Trophoblast cell (in vitro differentiated cells and primary cell): ENCODE measurements at regions not wholly inside any gene's neighbourhood (a gene's known extent, or its start where the extent isn't known, plus 50 kb on each side); places are given as distances from the start of the nearest gene placed in this dataset.

ENCODE experiments used
- DNase-seq, 2 donors: peaks; one replicate each; pipeline ENCODE4 v3.0.0-alpha.2; 2016
- H2AFZ ChIP-seq: 2 replicates; pipeline ENCODE4 v1.6.1; 2013; ENCODE audit warnings: low read length, moderate library complexity, mild to moderate bottlenecking; ENCODE audit not compliant: insufficient read depth, poor library complexity
- H2AK5ac ChIP-seq: 2 replicates; pipeline ENCODE4 v1.6.1; 2013; ENCODE audit warnings: mild to moderate bottlenecking, low read length
- H2BK120ac ChIP-seq: 2 replicates; pipeline ENCODE4 v1.6.1; 2013; ENCODE audit warnings: low read length, mild to moderate bottlenecking, moderate library complexity; ENCODE audit not compliant: insufficient read depth, poor library complexity
- H2BK12ac ChIP-seq: 2 replicates; pipeline ENCODE4 v1.6.1; 2013; ENCODE audit warnings: mild to moderate bottlenecking, low read length, moderate library complexity
- H2BK5ac ChIP-seq: 2 replicates; pipeline ENCODE4 v1.6.1; 2013; ENCODE audit warnings: low read length, low read depth, moderate library complexity, mild to moderate bottlenecking; ENCODE audit not compliant: poor library complexity
- H3K14ac ChIP-seq: 2 replicates; pipeline ENCODE4 v1.6.1; 2013; ENCODE audit warnings: mild to moderate bottlenecking, low read length
- H3K18ac ChIP-seq: 2 replicates; pipeline ENCODE4 v1.6.1; 2013; ENCODE audit warnings: mild to moderate bottlenecking, low read length
- H3K23ac ChIP-seq: 2 replicates; pipeline ENCODE4 v1.6.1; 2013; ENCODE audit warnings: low read length
- H3K27ac ChIP-seq: 2 replicates; pipeline ENCODE4 v1.5.1; 2013; ENCODE audit warnings: low read depth, mild to moderate bottlenecking, inconsistent platforms, low read length, moderate library complexity
- H3K27me3 ChIP-seq: 2 replicates; pipeline ENCODE4 v1.6.1; 2013; ENCODE audit warnings: inconsistent platforms, mild to moderate bottlenecking, low read length, moderate library complexity; ENCODE audit not compliant: insufficient read depth
- H3K36me3 ChIP-seq, 2 experiments: 1 replicate in 1 of 2; 2 replicates in 1 of 2; pipeline ENCODE4 v1.6.1; 2013; ENCODE audit warnings: low read length in 2 of 2, mild to moderate bottlenecking in 2 of 2, moderate library complexity in 1 of 2; ENCODE audit not compliant: insufficient read depth in 2 of 2, control insufficient read depth in 1 of 2
- H3K4ac ChIP-seq: 2 replicates; pipeline ENCODE4 v1.6.1; 2013; ENCODE audit warnings: low read depth, mild to moderate bottlenecking, low read length, moderate library complexity
- H3K4me1 ChIP-seq, 2 experiments: 1 replicate in 1 of 2; 2 replicates in 1 of 2; pipeline ENCODE4 v1.6.1; 2013; ENCODE audit warnings: low read length in 2 of 2, mild to moderate bottlenecking in 2 of 2, moderate library complexity in 1 of 2; ENCODE audit not compliant: insufficient read depth in 2 of 2, control insufficient read depth in 1 of 2
- H3K4me2 ChIP-seq: 2 replicates; pipeline ENCODE4 v1.6.1; 2013; ENCODE audit warnings: inconsistent platforms, mild to moderate bottlenecking, low read length, moderate library complexity
- H3K4me3 ChIP-seq: 2 replicates; pipeline ENCODE4 v1.5.1; 2013; ENCODE audit warnings: mild to moderate bottlenecking, low read depth, low read length, inconsistent platforms
- H3K79me1 ChIP-seq: one replicate; pipeline ENCODE4 v1.6.1; 2013; ENCODE audit warnings: low read length
- H3K79me2 ChIP-seq: 2 replicates; pipeline ENCODE4 v1.6.1; 2013; ENCODE audit warnings: low read length, mild to moderate bottlenecking; ENCODE audit not compliant: control insufficient read depth, insufficient read depth, poor library complexity
- H3K9ac ChIP-seq: 2 replicates; pipeline ENCODE4 v1.6.1; 2013; ENCODE audit warnings: mild to moderate bottlenecking, low read length
- H3K9me3 ChIP-seq: 2 replicates; pipeline ENCODE4 v1.6.1; 2013; ENCODE audit warnings: low read depth, mild to moderate bottlenecking, control low read depth, inconsistent platforms, low read length; ENCODE audit not compliant: insufficient read depth
- H4K12ac ChIP-seq: 2 replicates; pipeline ENCODE4 v1.6.1; 2013; ENCODE audit warnings: low read depth, mild to moderate bottlenecking, low read length, moderate library complexity
- H4K8ac ChIP-seq: 2 replicates; pipeline ENCODE4 v1.6.1; 2013; ENCODE audit warnings: low read depth, mild to moderate bottlenecking, low read length, moderate library complexity
- H4K91ac ChIP-seq: one replicate; pipeline ENCODE4 v1.6.1; 2013; ENCODE audit warnings: low read depth, mild to moderate bottlenecking, low read length, moderate library complexity
- WGBS: extraction: QIAGEN DNeasy Blood & Tissue Kit; methylation state at CpG from one replicate; pipeline ENCODE4 v1.1.7; 2013; ENCODE audit warnings: missing lambda C conversion rate; ENCODE audit not compliant: insufficient read length, insufficient coverage; ENCODE audit errors: extremely low coverage; 5-methylcytosine and 5-hydroxymethylcytosine counted together

- H3K18ac ChIP-seq = no peak overlapping the region
- H2BK12ac ChIP-seq = no peak overlapping the region
- no peak overlapping the region for H2AK5ac ChIP-seq
- H3K27me3 ChIP-seq = no peaks in the 10 kb centered on the region
- H2AFZ ChIP-seq = no peak overlapping the region
- H4K12ac ChIP-seq = no peak overlapping the region
- H3K4me3 ChIP-seq = no peak overlapping the region
- H3K36me3 ChIP-seq = no peaks in the 10 kb centered on the region
- no peak overlapping the region for H4K91ac ChIP-seq
- no peaks in the 10 kb centered on the region for H3K9me3 ChIP-seq
- H3K4me2 ChIP-seq = no peak overlapping the region
- no peak overlapping the region for H3K23ac ChIP-seq
- no peak overlapping the region for H3K14ac ChIP-seq
- WGBS = no CpG with 5 or more reads among the region's 4 CpGs
- H3K79me1 ChIP-seq = no peaks in the 10 kb centered on the region
- no peaks in the 10 kb centered on the region for H3K79me2 ChIP-seq
- H3K27ac ChIP-seq = no peak overlapping the region
- no peak overlapping the region for H2BK5ac ChIP-seq
- no peak for DNase-seq
- H3K4ac ChIP-seq = no peak overlapping the region
- no peak overlapping the region for H4K8ac ChIP-seq
- no peak overlapping the region for H3K9ac ChIP-seq
- H2BK120ac ChIP-seq = no peak overlapping the region
- no peaks in the 10 kb centered on the region for H3K4me1 ChIP-seq
Observed at GRCh38 chrX:151239751-151240150, 63.4 kb downstream of the GPR50 start.

GRCh38 chrX:151240237-151240636 is 63.9 kb downstream of the GPR50 start:
- H2BK12ac ChIP-seq = no peak overlapping the region

GRCh38 chrX:151268836-151269235 is 92.5 kb downstream of the GPR50 start:
- H2BK12ac ChIP-seq = no peak overlapping the region
- no peak overlapping the region for H4K91ac ChIP-seq
- no peak for DNase-seq
- H2AFZ ChIP-seq = no peak overlapping the region
- no peak overlapping the region for H3K4me2 ChIP-seq
- H3K9ac ChIP-seq = no peak overlapping the region
- no peak overlapping the region for H3K18ac ChIP-seq
- H2BK120ac ChIP-seq = no peak overlapping the region
- no peak overlapping the region for H3K27ac ChIP-seq
- no peak overlapping the region for H4K12ac ChIP-seq
- no peak overlapping the region for H2BK5ac ChIP-seq
- H3K36me3 ChIP-seq = no peaks in the 10 kb centered on the region
- no CpG with 5 or more reads among the region's 6 CpGs for WGBS
- no peak overlapping the region for H3K4me3 ChIP-seq
- no peak overlapping the region for H3K23ac ChIP-seq
- no peak overlapping the region for H3K14ac ChIP-seq
- H3K9me3 ChIP-seq = no peaks in the 10 kb centered on the region
- H3K79me1 ChIP-seq = no peaks in the 10 kb centered on the region
- no peaks in the 10 kb centered on the region for H3K27me3 ChIP-seq
- no peaks in the 10 kb centered on the region for H3K79me2 ChIP-seq
- no peak overlapping the region for H4K8ac ChIP-seq
- no peaks in the 10 kb centered on the region for H3K4me1 ChIP-seq
- no peak overlapping the region for H3K4ac ChIP-seq
- no peak overlapping the region for H2AK5ac ChIP-seq

More at GRCh38 chrX:151240237-151240636, 63.9 kb downstream of the GPR50 start:
- Histone ChIP-seq H3K23ac (no peak overlapping the region), H3K4me1 (no peaks in the 10 kb centered on the region), H3K18ac (no peak overlapping the region), H3K4me2 (no peak overlapping the region), H3K36me3 (no peaks in the 10 kb centered on the region), H4K8ac (no peak overlapping the region), H2BK5ac (no peak overlapping the region), H4K91ac (no peak overlapping the region), H4K12ac (no peak overlapping the region), H2BK120ac (no peak overlapping the region), H3K27ac (no peak overlapping the region), H2AK5ac (no peak overlapping the region), H3K14ac (no peak overlapping the region), H3K4ac (no peak overlapping the region), H2AFZ (no peak overlapping the region), H3K79me2 (no peaks in the 10 kb centered on the region), H3K79me1 (no peaks in the 10 kb centered on the region), H3K9me3 (no peaks in the 10 kb centered on the region), H3K27me3 (no peaks in the 10 kb centered on the region), H3K9ac (no peak overlapping the region), H3K4me3 (no peak overlapping the region)
- DNase-seq = no peak
- no CpG with 5 or more reads among the region's 1 CpG for WGBS

GRCh38 chrX:151279161-151279560 is 102.8 kb downstream of the GPR50 start:
- no peak overlapping the region for H3K23ac ChIP-seq
- H2AK5ac ChIP-seq = no peak overlapping the region
- no peaks in the 10 kb centered on the region for H3K9me3 ChIP-seq
- H3K14ac ChIP-seq = no peak overlapping the region
- H2BK12ac ChIP-seq = no peak overlapping the region
- 100% methylated on average over 1 of the region's 2 CpGs for WGBS
- no peaks in the 10 kb centered on the region for H3K79me1 ChIP-seq
- no peak overlapping the region for H2BK120ac ChIP-seq
- H3K18ac ChIP-seq = no peak overlapping the region
- H3K9ac ChIP-seq = no peak overlapping the region
- no peak for DNase-seq
- H2BK5ac ChIP-seq = no peak overlapping the region
- no peaks in the 10 kb centered on the region for H3K36me3 ChIP-seq
- no peak overlapping the region for H3K4ac ChIP-seq
- no peak overlapping the region for H2AFZ ChIP-seq
- no peak overlapping the region for H4K91ac ChIP-seq
- H3K27ac ChIP-seq = no peak overlapping the region
- H3K4me3 ChIP-seq = no peak overlapping the region
- H4K8ac ChIP-seq = no peak overlapping the region
- H3K27me3 ChIP-seq = no peaks in the 10 kb centered on the region
- H3K4me1 ChIP-seq = no peaks in the 10 kb centered on the region
- H3K79me2 ChIP-seq = no peaks in the 10 kb centered on the region
- no peak overlapping the region for H3K4me2 ChIP-seq
- H4K12ac ChIP-seq = no peak overlapping the region
